GM12864 (cell line): ENCODE measurements at regions not wholly inside any gene's neighbourhood (a gene's known extent, or its start where the extent isn't known, plus 50 kb on each side); places are given as distances from the start of the nearest gene placed in this dataset.

Source experiments
- DNase-seq: peaks from one replicate; pipeline ENCODE4 v3.0.0-alpha.2; 2011; ENCODE audit warnings: low read depth
- H3K4me3 ChIP-seq: 2 replicates; pipeline ENCODE4 v1.5.1; 2011; ENCODE audit warnings: mild to moderate bottlenecking, low read depth, low read length, control low read depth
- TF ChIP-seq, protein P1 (sequence below): IDR thresholded peaks from 2 replicates; pipeline ENCODE4 v1.5.1; 2011; ENCODE audit warnings: low read depth, mild to moderate bottlenecking, moderate library complexity, low read length, control low read depth, inconsistent platforms; ENCODE audit errors: missing control alignments

DNA sequence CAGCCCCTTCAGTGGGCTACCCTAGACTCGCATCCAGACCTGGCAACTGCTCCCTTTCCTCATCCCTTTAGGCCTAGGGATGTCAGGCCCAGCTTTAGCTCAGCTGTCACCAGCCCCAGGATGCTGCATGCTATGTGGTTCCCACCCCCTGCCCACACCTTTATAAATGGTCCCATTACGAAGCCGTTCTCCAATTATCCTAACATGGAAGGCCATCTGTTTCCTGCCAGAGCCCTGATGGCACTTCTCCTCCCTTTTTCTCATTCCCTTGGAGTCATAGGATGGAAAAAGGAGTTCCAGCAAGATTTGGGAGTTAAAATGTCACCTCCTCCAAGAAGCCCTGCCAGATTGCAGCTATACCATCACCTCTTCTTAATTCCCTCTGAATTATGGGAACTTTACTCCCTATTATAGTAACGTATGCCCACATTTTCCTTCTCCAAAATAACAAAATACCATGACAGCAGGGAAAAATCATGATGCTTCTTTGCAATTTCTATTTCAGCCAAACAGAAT lies 205.0 kb upstream of the GRIK3 start:
- TF ChIP-seq, protein P1, sequence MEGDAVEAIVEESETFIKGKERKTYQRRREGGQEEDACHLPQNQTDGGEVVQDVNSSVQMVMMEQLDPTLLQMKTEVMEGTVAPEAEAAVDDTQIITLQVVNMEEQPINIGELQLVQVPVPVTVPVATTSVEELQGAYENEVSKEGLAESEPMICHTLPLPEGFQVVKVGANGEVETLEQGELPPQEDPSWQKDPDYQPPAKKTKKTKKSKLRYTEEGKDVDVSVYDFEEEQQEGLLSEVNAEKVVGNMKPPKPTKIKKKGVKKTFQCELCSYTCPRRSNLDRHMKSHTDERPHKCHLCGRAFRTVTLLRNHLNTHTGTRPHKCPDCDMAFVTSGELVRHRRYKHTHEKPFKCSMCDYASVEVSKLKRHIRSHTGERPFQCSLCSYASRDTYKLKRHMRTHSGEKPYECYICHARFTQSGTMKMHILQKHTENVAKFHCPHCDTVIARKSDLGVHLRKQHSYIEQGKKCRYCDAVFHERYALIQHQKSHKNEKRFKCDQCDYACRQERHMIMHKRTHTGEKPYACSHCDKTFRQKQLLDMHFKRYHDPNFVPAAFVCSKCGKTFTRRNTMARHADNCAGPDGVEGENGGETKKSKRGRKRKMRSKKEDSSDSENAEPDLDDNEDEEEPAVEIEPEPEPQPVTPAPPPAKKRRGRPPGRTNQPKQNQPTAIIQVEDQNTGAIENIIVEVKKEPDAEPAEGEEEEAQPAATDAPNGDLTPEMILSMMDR: no peak
- DNase-seq: no peak
- no peak overlapping the region for H3K4me3 ChIP-seq

DNA sequence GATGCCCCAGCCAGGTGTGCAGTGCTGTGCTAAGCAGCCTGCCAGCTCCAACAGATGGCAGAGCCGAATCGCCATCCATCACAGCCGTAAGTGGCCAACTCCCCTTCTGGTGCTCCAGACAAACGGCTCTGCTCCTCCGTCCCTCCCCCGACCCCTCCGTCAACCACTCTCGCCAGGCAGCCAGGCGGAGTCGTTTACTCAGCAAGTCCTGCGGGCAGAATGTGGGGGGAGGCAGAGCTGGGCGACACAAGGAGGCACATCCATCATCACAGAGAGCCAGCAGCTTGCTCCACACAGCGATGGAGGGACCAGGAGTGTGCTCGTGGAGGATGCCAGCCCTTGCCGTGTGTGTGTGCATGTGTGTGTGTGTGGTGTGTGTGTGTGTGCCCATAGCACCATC lies 206.6 kb upstream of the GRIK3 start:
- no peak overlapping the region for H3K4me3 ChIP-seq
- TF ChIP-seq, protein P1: no peak
- no peak for DNase-seq

GRCh38 chr1:37242501-37242900 lies 208.2 kb upstream of the GRIK3 start:
- DNase-seq: no peak
- TF ChIP-seq, protein P1: no peak
- no peak overlapping the region for H3K4me3 ChIP-seq

GRCh38 chr1:37243368-37244082 lies 209.2 kb upstream of the GRIK3 start:
- TF ChIP-seq, protein P1: no peak
- no peak for DNase-seq
- no peak overlapping the region for H3K4me3 ChIP-seq

DNA sequence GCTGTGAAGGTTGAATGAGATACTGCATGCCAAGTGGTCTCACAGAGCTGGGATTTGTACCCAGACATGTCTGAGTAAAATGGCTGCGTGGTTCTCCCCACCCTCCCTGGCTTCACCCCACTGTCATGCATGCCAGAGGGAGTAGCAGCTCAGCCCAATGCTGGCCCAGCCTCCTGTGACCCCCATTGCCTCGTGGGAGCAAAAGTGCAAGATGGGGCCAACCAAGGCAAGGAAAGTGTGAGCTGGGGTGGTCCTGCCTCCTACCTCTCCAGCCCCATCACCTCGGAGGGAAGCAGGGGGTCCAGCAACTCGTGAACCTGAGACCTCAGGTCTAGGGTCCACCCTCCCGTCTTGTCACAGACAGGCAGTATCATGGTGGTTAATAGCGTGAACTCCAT lies 209.8 kb upstream of the GRIK3 start:
- no peak overlapping the region for H3K4me3 ChIP-seq
- DNase-seq: no peak
- TF ChIP-seq, protein P1: no peak

DNA sequence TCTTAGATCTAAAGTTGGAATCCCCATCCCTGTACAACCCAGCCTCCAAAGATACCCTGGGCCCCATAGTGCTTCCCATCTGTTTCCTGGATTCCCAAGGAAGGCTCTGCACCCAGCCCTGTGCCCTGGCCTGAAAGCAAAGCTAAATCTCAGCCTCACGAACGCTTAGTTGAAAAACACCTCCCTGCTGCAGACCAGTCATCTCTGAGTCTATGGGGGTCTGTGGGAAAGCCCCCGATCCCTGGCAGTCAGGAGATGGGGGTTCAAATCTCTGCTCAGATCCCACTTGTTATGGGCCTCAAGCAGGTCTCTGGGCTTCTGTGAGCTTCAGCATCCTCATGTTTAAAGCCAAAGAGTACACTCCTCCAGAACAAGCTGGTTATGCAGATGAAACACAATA lies 210.5 kb upstream of the GRIK3 start:
- DNase-seq: no peak
- TF ChIP-seq, protein P1: no peak
- H3K4me3 ChIP-seq: no peak overlapping the region

DNA sequence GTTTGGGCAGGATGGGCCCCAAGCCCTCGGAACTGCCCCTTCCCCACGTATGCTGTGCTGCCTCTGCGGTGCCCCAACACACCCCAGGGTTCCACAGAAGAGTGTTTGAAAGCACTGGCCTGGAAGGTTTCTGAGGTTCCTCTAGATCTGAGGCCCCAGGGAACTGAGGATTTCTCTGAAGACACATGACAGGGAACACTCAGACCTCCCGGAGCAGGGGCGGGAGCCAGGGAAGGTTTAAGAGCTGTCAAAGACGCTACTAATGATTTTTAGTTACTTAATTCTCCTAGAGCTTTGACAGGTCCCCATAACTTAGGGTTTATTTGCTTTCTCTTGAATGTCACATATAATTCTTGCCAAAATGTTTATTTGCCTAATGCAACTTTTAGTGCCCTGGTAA lies 212.3 kb upstream of the GRIK3 start:
- H3K4me3 ChIP-seq: no peak overlapping the region
- no peak for DNase-seq
- TF ChIP-seq, protein P1: no peak
